ENCODE measurements at regions not wholly inside any gene's neighbourhood (a gene's known extent, or its start where the extent isn't known, plus 50 kb on each side); places are given as distances from the start of the nearest gene placed in this dataset.

- no TSS peak for BruUV-seq (replicated peaks)
- DNase-seq (ENCODE audit: low read depth, low spot score) = no peak
- intact Hi-C loops (cut with micrococcal nuclease; ENCODE audit: unreplicated experiment) = no loop called here
- in situ Hi-C loops (cut with HindIII; ENCODE audit: low pct_unique_long_range_greater_than_20kb, low sequenced_read_pairs) = no loop called here
- Histone ChIP-seq H3K4me1 (ENCODE audit: control insufficient read depth, insufficient read depth, low read length) (no peaks in the 10 kb centered on the region), H3K27me3 (ENCODE audit: control insufficient read depth, insufficient read depth, low read length) (no peaks in the 10 kb centered on the region), H3K36me3 (ENCODE audit: control insufficient read depth, insufficient read depth, low read length) (no peaks in the 10 kb centered on the region), H3K27ac (ENCODE audit: low read length) (no peak overlapping the region), H3K4me3 (ENCODE audit: low read depth in 2 of 2, low read length in 2 of 2) (no peak overlapping the region), H3K9me3 (ENCODE audit: control insufficient read depth, insufficient read depth, low read depth, low read length) (no peaks in the 10 kb centered on the region)
- ChIA-PET POLR2A (no interaction called here), CTCF (no interaction called here)
- no peak for ATAC-seq
- no peak for TF ChIP-seq REST (IDR thresholded peaks at IDR 0.05; ENCODE audit: insufficient read depth in 1 of 2, low read depth in 2 of 2, low read length in 1 of 2)
- no peak for TF ChIP-seq TCF7L2 (IDR thresholded peaks at IDR 0.05; ENCODE audit: low read depth, low read length)
- no peak for TF ChIP-seq CTCF (IDR thresholded peaks at IDR 0.05)
- TF ChIP-seq POLR2AphosphoS5 (IDR thresholded peaks at IDR 0.05; ENCODE audit: low read depth, low read length) = no peak
- no peak for TF ChIP-seq SIN3A (IDR thresholded peaks at IDR 0.05; ENCODE audit: borderline replicate concordance, insufficient read depth, low read depth, low read length)
Observed at GRCh38 chr4:116469582-116469981, 615.8 kb downstream of the TRAM1L1 start.

GRCh38 chr4:116453127-116453526 lies 632.2 kb downstream of the TRAM1L1 start:
- H3K36me3 ChIP-seq (ENCODE audit: control insufficient read depth, insufficient read depth, low read length) = no peaks in the 10 kb centered on the region; the same call in 1 of the 2 replicates
- in situ Hi-C loops (cut with HindIII; ENCODE audit: low pct_unique_long_range_greater_than_20kb, low sequenced_read_pairs) = no loop called here
- ChIA-PET CTCF (no interaction called here), POLR2A (no interaction called here)
- no peaks in the 10 kb centered on the region for H3K27me3 ChIP-seq (ENCODE audit: control insufficient read depth, insufficient read depth, low read length)
- BruUV-seq (replicated peaks) = no TSS peak
- no peak overlapping the region for H3K4me3 ChIP-seq (ENCODE audit: low read depth in 2 of 2, low read length in 2 of 2)
- no peak overlapping the region for H3K27ac ChIP-seq (ENCODE audit: low read length)
- TF ChIP-seq POLR2AphosphoS5 (IDR thresholded peaks at IDR 0.05; ENCODE audit: low read depth, low read length) (no peak), CTCF (IDR thresholded peaks at IDR 0.05) (no peak), REST (IDR thresholded peaks at IDR 0.05; ENCODE audit: insufficient read depth in 1 of 2, low read depth in 2 of 2, low read length in 1 of 2) (no peak), SIN3A (IDR thresholded peaks at IDR 0.05; ENCODE audit: borderline replicate concordance, insufficient read depth, low read depth, low read length) (no peak), TCF7L2 (IDR thresholded peaks at IDR 0.05; ENCODE audit: low read depth, low read length) (no peak)
- no peaks in the 10 kb centered on the region for H3K9me3 ChIP-seq (ENCODE audit: control insufficient read depth, insufficient read depth, low read depth, low read length)
- no peaks in the 10 kb centered on the region for H3K4me1 ChIP-seq (ENCODE audit: control insufficient read depth, insufficient read depth, low read length)
- intact Hi-C loops (cut with micrococcal nuclease; ENCODE audit: unreplicated experiment) = no loop called here
- DNase-seq (ENCODE audit: low read depth, low spot score) = no peak
- no peak for ATAC-seq
